Ishikawa (cell line): ENCODE measurements at regions not wholly inside any gene's neighbourhood (a gene's known extent, or its start where the extent isn't known, plus 50 kb on each side); places are given as distances from the start of the nearest gene placed in this dataset.

Experiments used
- CEBPB ChIP-seq: IDR thresholded peaks from 2 replicates; pipeline ENCODE4 v1.6.1; 2012
- CREB1 ChIP-seq: IDR thresholded peaks from 2 replicates; pipeline ENCODE4 v1.6.1; 2012; ENCODE audit warnings: low read depth
- EGR1 ChIP-seq: IDR thresholded peaks from 2 replicates; pipeline ENCODE4 v1.6.1; 2012
- EP300 ChIP-seq: IDR thresholded peaks from 2 replicates; pipeline ENCODE4 v1.6.1; 2012; ENCODE audit warnings: borderline replicate concordance
- FOXM1 ChIP-seq: IDR thresholded peaks from 2 replicates; pipeline ENCODE4 v1.6.1; 2012; ENCODE audit warnings: low read depth, borderline replicate concordance
- MAX ChIP-seq: IDR thresholded peaks from 2 replicates; pipeline ENCODE4 v1.6.1; 2012
- NFIC ChIP-seq: IDR thresholded peaks from 2 replicates; pipeline ENCODE4 v1.6.1; 2012
- RAD21 ChIP-seq: IDR thresholded peaks from 2 replicates; pipeline ENCODE4 v1.6.1; 2012; ENCODE audit warnings: low read depth
- REST ChIP-seq: IDR thresholded peaks from 2 replicates; pipeline ENCODE4 v1.6.1; 2012; ENCODE audit warnings: low read depth, mild to moderate bottlenecking
- TAF1 ChIP-seq: IDR thresholded peaks from 2 replicates; pipeline ENCODE4 v1.6.1; 2012; ENCODE audit warnings: low read depth, mild to moderate bottlenecking
- TCF12 ChIP-seq: IDR thresholded peaks from 2 replicates; pipeline ENCODE4 v1.6.1; 2012; ENCODE audit warnings: low read depth
- TEAD4 ChIP-seq: IDR thresholded peaks from 2 replicates; pipeline ENCODE4 v1.6.1; 2012
- USF1 ChIP-seq: IDR thresholded peaks from 2 replicates; pipeline ENCODE4 v1.6.1; 2012
- YY1 ChIP-seq: IDR thresholded peaks from 2 replicates; pipeline ENCODE4 v1.6.1; 2012; ENCODE audit warnings: low read depth
- ZBTB7A ChIP-seq: IDR thresholded peaks from 2 replicates; pipeline ENCODE4 v1.6.1; 2012; ENCODE audit warnings: low read depth

GRCh38 chr4:56227301-56227835 is 159.9 kb downstream of the AASDH start:
- no peak for TF ChIP-seq EP300

GRCh38 chr4:56226579-56226978 is 160.7 kb downstream of the AASDH start:
- TF ChIP-seq TEAD4 (no peak), NFIC (no peak), MAX (no peak), TCF12 (no peak), YY1 (no peak), EP300 (no peak), CREB1 (no peak), EGR1 (no peak), ZBTB7A (no peak), REST (no peak), TAF1 (no peak), FOXM1 (no peak), RAD21 (no peak), CEBPB (no peak), USF1 (no peak)

GRCh38 chr4:56224641-56225040 is 162.7 kb downstream of the AASDH start:
- TF ChIP-seq RAD21, result no peak
- no peak for TF ChIP-seq TCF12
- TF ChIP-seq CEBPB, result no peak
- TF ChIP-seq NFIC, result peak; percentile 35; the same call in 1 of the 2 replicates

- no peak for TF ChIP-seq USF1
- TF ChIP-seq CEBPB, result no peak
- no peak for TF ChIP-seq CREB1
- no peak for TF ChIP-seq MAX
- no peak for TF ChIP-seq TEAD4
- TF ChIP-seq TCF12, result no peak
- no peak for TF ChIP-seq REST
- no peak for TF ChIP-seq TAF1
- no peak for TF ChIP-seq ZBTB7A
- TF ChIP-seq FOXM1, result no peak
Measured at GRCh38 chr4:56222514-56222913, 164.8 kb downstream of the AASDH start.

GRCh38 chr4:56220261-56220660 is 167.0 kb downstream of the AASDH start:
- TF ChIP-seq CREB1 (no peak), EP300 (no peak), YY1 (no peak), TEAD4 (no peak), USF1 (no peak), TAF1 (no peak), FOXM1 (no peak), CEBPB (no peak), EGR1 (no peak), TCF12 (no peak), ZBTB7A (no peak), MAX (no peak), RAD21 (no peak), NFIC (no peak)

GRCh38 chr4:56219447-56219846 is 167.8 kb downstream of the AASDH start:
- TF ChIP-seq TAF1, result no peak
- TF ChIP-seq CEBPB, result no peak
- no peak for TF ChIP-seq EGR1
- no peak for TF ChIP-seq MAX
- TF ChIP-seq RAD21, result no peak
- no peak for TF ChIP-seq YY1
- TF ChIP-seq TEAD4, result no peak
- no peak for TF ChIP-seq USF1
- no peak for TF ChIP-seq EP300
- TF ChIP-seq CREB1, result no peak
- TF ChIP-seq NFIC, result no peak
- no peak for TF ChIP-seq TCF12
- TF ChIP-seq FOXM1, result no peak
- no peak for TF ChIP-seq ZBTB7A
